ENCODE measurements at regions not wholly inside any gene's neighbourhood (a gene's known extent, or its start where the extent isn't known, plus 50 kb on each side); places are given as distances from the start of the nearest gene placed in this dataset.

DNA sequence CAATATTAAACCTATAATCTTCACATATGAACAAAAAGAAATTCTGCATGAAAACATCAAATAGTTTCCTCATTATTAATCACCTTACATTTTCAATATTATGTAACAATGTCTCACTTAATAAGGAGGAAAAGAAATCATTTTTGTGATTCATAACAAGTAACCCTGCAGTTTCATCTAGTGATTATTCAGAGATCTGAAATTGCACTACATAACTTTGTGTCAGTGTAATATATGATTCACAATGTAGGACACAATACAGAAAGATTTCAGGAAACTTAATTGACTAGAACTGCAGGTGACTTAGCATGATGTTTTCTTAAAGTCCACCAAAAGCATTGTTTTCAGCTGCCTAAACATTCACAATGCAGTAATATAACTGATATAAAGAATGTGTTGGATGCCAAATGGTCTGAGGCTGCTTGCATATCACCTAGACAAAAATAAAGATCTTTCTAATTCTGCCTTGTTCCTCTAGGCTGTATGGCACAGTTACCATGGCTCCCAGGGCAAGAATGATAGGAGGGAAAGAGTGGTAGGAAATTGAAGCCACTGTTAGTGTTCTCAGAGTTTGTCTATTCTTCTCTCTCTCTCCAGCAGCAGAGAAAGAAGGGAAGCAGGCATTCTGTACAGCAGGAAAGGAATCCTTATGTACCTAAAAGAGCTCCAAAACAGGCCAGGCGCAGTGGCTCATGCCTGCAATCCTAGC, 366.6 kb downstream of the FSIP2 start:
- DNase-seq (ENCODE audit: extremely low read depth, low read depth) = no peak
- TF ChIP-seq, protein P1, sequence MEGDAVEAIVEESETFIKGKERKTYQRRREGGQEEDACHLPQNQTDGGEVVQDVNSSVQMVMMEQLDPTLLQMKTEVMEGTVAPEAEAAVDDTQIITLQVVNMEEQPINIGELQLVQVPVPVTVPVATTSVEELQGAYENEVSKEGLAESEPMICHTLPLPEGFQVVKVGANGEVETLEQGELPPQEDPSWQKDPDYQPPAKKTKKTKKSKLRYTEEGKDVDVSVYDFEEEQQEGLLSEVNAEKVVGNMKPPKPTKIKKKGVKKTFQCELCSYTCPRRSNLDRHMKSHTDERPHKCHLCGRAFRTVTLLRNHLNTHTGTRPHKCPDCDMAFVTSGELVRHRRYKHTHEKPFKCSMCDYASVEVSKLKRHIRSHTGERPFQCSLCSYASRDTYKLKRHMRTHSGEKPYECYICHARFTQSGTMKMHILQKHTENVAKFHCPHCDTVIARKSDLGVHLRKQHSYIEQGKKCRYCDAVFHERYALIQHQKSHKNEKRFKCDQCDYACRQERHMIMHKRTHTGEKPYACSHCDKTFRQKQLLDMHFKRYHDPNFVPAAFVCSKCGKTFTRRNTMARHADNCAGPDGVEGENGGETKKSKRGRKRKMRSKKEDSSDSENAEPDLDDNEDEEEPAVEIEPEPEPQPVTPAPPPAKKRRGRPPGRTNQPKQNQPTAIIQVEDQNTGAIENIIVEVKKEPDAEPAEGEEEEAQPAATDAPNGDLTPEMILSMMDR (IDR thresholded peaks at IDR 0.05; ENCODE audit: low read depth, low read length) = no peak

- DNase-seq (ENCODE audit: extremely low read depth, low read depth) = no peak
- TF ChIP-seq, protein P1 (IDR thresholded peaks at IDR 0.05; ENCODE audit: low read depth, low read length) = no peak
Observed at GRCh38 chr2:186108470-186108869, 369.9 kb downstream of the FSIP2 start.

- TF ChIP-seq, protein P1 (IDR thresholded peaks at IDR 0.05; ENCODE audit: low read depth, low read length) = no peak
Observed at GRCh38 chr2:186113284-186113683, 372.8 kb upstream of the ZC3H15 start.

DNA sequence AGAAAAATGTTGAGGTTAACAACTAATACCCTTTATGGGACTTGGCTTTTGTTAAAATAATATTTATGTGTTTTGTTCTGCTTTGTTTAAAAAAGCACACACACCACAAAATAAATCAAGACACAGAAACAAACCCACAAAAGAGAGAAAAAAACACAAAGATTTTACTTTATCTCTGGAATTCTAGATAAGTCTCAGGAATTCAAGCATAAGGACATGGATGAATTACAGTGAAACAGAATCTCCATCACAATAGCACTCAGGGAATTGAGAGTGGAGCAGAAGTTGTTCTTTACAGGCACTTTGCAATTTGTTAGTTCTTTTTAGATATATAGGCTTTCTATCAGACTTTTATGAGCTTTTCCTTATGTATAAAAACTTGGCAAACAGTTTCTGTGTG, 360.9 kb upstream of the ZC3H15 start:
- no peak for DNase-seq (ENCODE audit: extremely low read depth, low read depth)

More at GRCh38 chr2:186113284-186113683, 372.8 kb upstream of the ZC3H15 start:
- DNase-seq (ENCODE audit: extremely low read depth, low read depth) = no peak

GRCh38 chr2:186125625-186126024, 360.4 kb upstream of the ZC3H15 start:
- DNase-seq (ENCODE audit: extremely low read depth, low read depth) = no peak
- TF ChIP-seq, protein P1 (IDR thresholded peaks at IDR 0.05; ENCODE audit: low read depth, low read length) = no peak

More for the DNA sequence above, 360.9 kb upstream of the ZC3H15 start:
- TF ChIP-seq, protein P1 (IDR thresholded peaks at IDR 0.05; ENCODE audit: low read depth, low read length) = no peak

GRCh38 chr2:186126181-186126580, 359.9 kb upstream of the ZC3H15 start:
- DNase-seq (ENCODE audit: extremely low read depth, low read depth) = no peak
- TF ChIP-seq, protein P1 (IDR thresholded peaks at IDR 0.05; ENCODE audit: low read depth, low read length) = no peak

GRCh38 chr2:186129767-186130581, 356.1 kb upstream of the ZC3H15 start:
- no peak for DNase-seq (ENCODE audit: extremely low read depth, low read depth)
- TF ChIP-seq, protein P1 (IDR thresholded peaks at IDR 0.05; ENCODE audit: low read depth, low read length) = no peak

Data from AG09319 (cell line).